ENCODE measurements at regions not wholly inside any gene's neighbourhood (a gene's known extent, or its start where the extent isn't known, plus 50 kb on each side); places are given as distances from the start of the nearest gene placed in this dataset.

- no peaks in the 10 kb centered on the region for H3K9me3 ChIP-seq (ENCODE audit: control insufficient read depth, low read length)
- no peaks in the 10 kb centered on the region for H3K36me3 ChIP-seq (ENCODE audit: control insufficient read depth, insufficient read depth, low read length)
- no peak overlapping the region for H2AFZ ChIP-seq
- H3K9ac ChIP-seq = no peak overlapping the region
- TF ChIP-seq CTCF (IDR thresholded peaks at IDR 0.05) = no peak
- H3K27me3 ChIP-seq (ENCODE audit: control insufficient read depth, insufficient read depth, low read length) = no peaks in the 10 kb centered on the region
- H3K4me1 ChIP-seq = no peaks in the 10 kb centered on the region
- no peak overlapping the region for H3K4me3 ChIP-seq (ENCODE audit: low read depth, low read length)
- no peak overlapping the region for H3K27ac ChIP-seq
- no peak overlapping the region for H3K4me2 ChIP-seq (ENCODE audit: low read length)
- no peaks in the 10 kb centered on the region for H3K79me2 ChIP-seq
Measured at GRCh38 chr15:29880886-29881285, 58.6 kb upstream of the TJP1 start.

GRCh38 chr15:29880341-29880740 is 58.1 kb upstream of the TJP1 start:
- no peak overlapping the region for H3K27ac ChIP-seq
- H3K36me3 ChIP-seq (ENCODE audit: control insufficient read depth, insufficient read depth, low read length) = no peaks in the 10 kb centered on the region
- H3K4me3 ChIP-seq (ENCODE audit: low read depth, low read length) = no peak overlapping the region
- no peak overlapping the region for H3K9ac ChIP-seq
- H3K27me3 ChIP-seq (ENCODE audit: control insufficient read depth, insufficient read depth, low read length) = no peaks in the 10 kb centered on the region
- no peaks in the 10 kb centered on the region for H3K9me3 ChIP-seq (ENCODE audit: control insufficient read depth, low read length)
- H2AFZ ChIP-seq = no peak overlapping the region
- TF ChIP-seq CTCF (IDR thresholded peaks at IDR 0.05) = no peak
- no peaks in the 10 kb centered on the region for H3K4me1 ChIP-seq
- no peak overlapping the region for H3K4me2 ChIP-seq (ENCODE audit: low read length)
- no peaks in the 10 kb centered on the region for H3K79me2 ChIP-seq

GRCh38 chr15:29874977-29875376 is 52.7 kb upstream of the TJP1 start:
- no peak for TF ChIP-seq CTCF (IDR thresholded peaks at IDR 0.05)
- H2AFZ ChIP-seq = no peak overlapping the region
- H3K27me3 ChIP-seq (ENCODE audit: control insufficient read depth, insufficient read depth, low read length) = no peaks in the 10 kb centered on the region
- no peak overlapping the region for H3K4me2 ChIP-seq (ENCODE audit: low read length)
- no peaks in the 10 kb centered on the region for H3K9me3 ChIP-seq (ENCODE audit: control insufficient read depth, low read length)
- no peak overlapping the region for H3K9ac ChIP-seq
- no peak overlapping the region for H3K4me3 ChIP-seq (ENCODE audit: low read depth, low read length)
- no peaks in the 10 kb centered on the region for H3K79me2 ChIP-seq
- H3K27ac ChIP-seq = no peak overlapping the region
- H3K4me1 ChIP-seq = no peaks in the 10 kb centered on the region
- H3K36me3 ChIP-seq (ENCODE audit: control insufficient read depth, insufficient read depth, low read length) = no peaks in the 10 kb centered on the region

GRCh38 chr15:29873947-29874411 is 51.7 kb upstream of the TJP1 start:
- Histone ChIP-seq H3K27me3 (ENCODE audit: control insufficient read depth, insufficient read depth, low read length) (no peaks in the 10 kb centered on the region), H3K9ac (no peak overlapping the region), H2AFZ (no peak overlapping the region), H3K27ac (no peak overlapping the region), H3K4me2 (ENCODE audit: low read length) (no peak overlapping the region), H3K79me2 (no peaks in the 10 kb centered on the region), H3K9me3 (ENCODE audit: control insufficient read depth, low read length) (no peaks in the 10 kb centered on the region), H3K36me3 (ENCODE audit: control insufficient read depth, insufficient read depth, low read length) (no peaks in the 10 kb centered on the region), H3K4me3 (ENCODE audit: low read depth, low read length) (no peak overlapping the region), H3K4me1 (no peaks in the 10 kb centered on the region)
- no peak for TF ChIP-seq CTCF (IDR thresholded peaks at IDR 0.05)

GRCh38 chr15:29873264-29873663 is 51.0 kb upstream of the TJP1 start:
- Histone ChIP-seq H3K36me3 (ENCODE audit: control insufficient read depth, insufficient read depth, low read length) (no peaks in the 10 kb centered on the region), H2AFZ (no peak overlapping the region), H3K4me2 (ENCODE audit: low read length) (no peak overlapping the region), H3K79me2 (no peaks in the 10 kb centered on the region), H3K9ac (no peak overlapping the region), H3K4me1 (no peaks in the 10 kb centered on the region), H3K9me3 (ENCODE audit: control insufficient read depth, low read length) (no peaks in the 10 kb centered on the region), H3K27me3 (ENCODE audit: control insufficient read depth, insufficient read depth, low read length) (no peaks in the 10 kb centered on the region), H3K27ac (no peak overlapping the region), H3K4me3 (ENCODE audit: low read depth, low read length) (no peak overlapping the region)
- no peak for TF ChIP-seq CTCF (IDR thresholded peaks at IDR 0.05)

All from parathyroid adenoma (tissue), 2 donors.